Right cardiac atrium (tissue), 5 donors: ENCODE measurements at regions not wholly inside any gene's neighbourhood (a gene's known extent, or its start where the extent isn't known, plus 50 kb on each side); places are given as distances from the start of the nearest gene placed in this dataset.
A peak's percentile ranks its signal among the peaks of the same experiment; 100 is the strongest.

ENCODE experiments used
- ATAC-seq, 2 donors: fragments of 200-7000 bp; cut with Tn5 transposase; one replicate each; pipeline versions ENCODE4 v1.8.0 to v1.9.1; 2020; ENCODE audit warnings: moderate library complexity in 2 of 2, mild to moderate bottlenecking in 1 of 2
- DNase-seq, 3 donors: peaks; one replicate each; pipeline ENCODE4 v3.0.0-alpha.2; 2020
- H3K27ac ChIP-seq: one replicate; pipeline ENCODE4 v1.5.1; 2013; ENCODE audit warnings: mild to moderate bottlenecking, low read length, control low read depth, moderate library complexity
- H3K27me3 ChIP-seq: one replicate; pipeline ENCODE4 v1.6.1; 2013; ENCODE audit not compliant: control insufficient read depth, insufficient read depth
- H3K4me1 ChIP-seq: one replicate; pipeline ENCODE4 v1.6.1; 2013; ENCODE audit warnings: low read length; ENCODE audit not compliant: control insufficient read depth, insufficient read depth
- H3K4me3 ChIP-seq: one replicate; pipeline ENCODE4 v1.5.1; 2013; ENCODE audit warnings: low read length, control low read depth
- H3K9me3 ChIP-seq: one replicate; pipeline ENCODE4 v1.6.1; 2013; ENCODE audit warnings: low read length; ENCODE audit not compliant: control insufficient read depth
- WGBS: extraction: QIAGEN DNeasy Blood & Tissue Kit; methylation state at CpG from one replicate; pipeline ENCODE4 v1.1.7; 2013; 5-methylcytosine and 5-hydroxymethylcytosine counted together
- intact Hi-C, 4 donors: fragments of 100-400 bp; cut with DNase I; formaldehyde crosslinking; loops; one replicate each; pipeline versions ENCODE4 v1.11.0 to v1.14.0; 2022 to 2023
- donor health status: healthy with polysubstance abuse.
- donor health status: DM: no; HTN: yes; CAD: no.
- donor health status: DM: no; HTN: no; CAD: no.
- donor health status: DM: no; HTN: yes; CAD: no; lungs with severe emphysema.
- donor health status: DM: yes; HTN: yes; CAD: no.

GRCh38 chr10:29176845-29177832, 111.7 kb upstream of the LYZL1 start:
- H3K4me3 ChIP-seq, result no peak overlapping the region
- DNase-seq, result no peak

GRCh38 chr10:29181936-29182335, 106.9 kb upstream of the LYZL1 start:
- H3K27me3 ChIP-seq, result no peaks in the 10 kb centered on the region
- intact Hi-C loops, result no loop called here
- 69% methylated on average over 6 of the region's 6 CpGs for WGBS

More at GRCh38 chr10:29176845-29177832, 111.7 kb upstream of the LYZL1 start:
- ATAC-seq, result peak in 1 of 2 donors; percentile 62
- intact Hi-C loops, result no loop called here
- H3K27ac ChIP-seq, result no peak overlapping the region
- no peaks in the 10 kb centered on the region for H3K27me3 ChIP-seq
- no peaks in the 10 kb centered on the region for H3K9me3 ChIP-seq
- no peaks in the 10 kb centered on the region for H3K4me1 ChIP-seq
- 49% methylated on average over 7 of the region's 7 CpGs for WGBS

GRCh38 chr10:29183301-29183945, 105.4 kb upstream of the LYZL1 start:
- Histone ChIP-seq H3K4me1 (no peaks in the 10 kb centered on the region), H3K4me3 (no peak overlapping the region), H3K9me3 (no peaks in the 10 kb centered on the region), H3K27ac (no peak overlapping the region), H3K27me3 (no peaks in the 10 kb centered on the region)
- ATAC-seq, result no peak
- DNase-seq, result no peak
- intact Hi-C loops, result no loop called here
- WGBS, result 83% methylated on average over 6 of the region's 6 CpGs

More at GRCh38 chr10:29181936-29182335, 106.9 kb upstream of the LYZL1 start:
- no peak for DNase-seq
- Histone ChIP-seq H3K4me3 (no peak overlapping the region), H3K9me3 (no peaks in the 10 kb centered on the region), H3K4me1 (no peaks in the 10 kb centered on the region), H3K27ac (no peak overlapping the region)
- no peak for ATAC-seq

GRCh38 chr10:29184205-29185000, 104.5 kb upstream of the LYZL1 start:
- H3K4me3 ChIP-seq, result no peak overlapping the region
- H3K27ac ChIP-seq, result no peak overlapping the region
- no peaks in the 10 kb centered on the region for H3K27me3 ChIP-seq
- ATAC-seq (no peak), DNase-seq (no peak)
- WGBS, result 62% methylated on average over 4 of the region's 4 CpGs
- intact Hi-C loops, result no loop called here
- H3K9me3 ChIP-seq, result no peaks in the 10 kb centered on the region
- H3K4me1 ChIP-seq, result no peaks in the 10 kb centered on the region

- intact Hi-C loops, result no loop called here
Measured at GRCh38 chr10:29185050-29185449, 103.8 kb upstream of the LYZL1 start.

GRCh38 chr10:29186221-29186620, 102.6 kb upstream of the LYZL1 start:
- Histone ChIP-seq H3K4me1 (no peaks in the 10 kb centered on the region), H3K27me3 (no peaks in the 10 kb centered on the region), H3K27ac (no peak overlapping the region), H3K4me3 (no peak overlapping the region), H3K9me3 (no peaks in the 10 kb centered on the region)
- 80% methylated on average over 3 of the region's 3 CpGs for WGBS
- no peak for ATAC-seq
- DNase-seq, result no peak
- intact Hi-C loops, result no loop called here

More at GRCh38 chr10:29185050-29185449, 103.8 kb upstream of the LYZL1 start:
- no peaks in the 10 kb centered on the region for H3K4me1 ChIP-seq
- no peaks in the 10 kb centered on the region for H3K27me3 ChIP-seq
- H3K27ac ChIP-seq, result no peak overlapping the region
- H3K4me3 ChIP-seq, result no peak overlapping the region
- DNase-seq (no peak), ATAC-seq (no peak)
- no peaks in the 10 kb centered on the region for H3K9me3 ChIP-seq
- WGBS, result 88% methylated on average over 5 of the region's 5 CpGs

- H3K27ac ChIP-seq, result no peak overlapping the region
- no peaks in the 10 kb centered on the region for H3K4me1 ChIP-seq
- H3K4me3 ChIP-seq, result no peak overlapping the region
- peak; percentile 18 to 50 for ATAC-seq
- H3K27me3 ChIP-seq, result no peaks in the 10 kb centered on the region
- no peaks in the 10 kb centered on the region for H3K9me3 ChIP-seq
- DNase-seq, result peak in 1 of 3 donors; percentile 15
- intact Hi-C loops, result no loop called here
- WGBS, result 33% methylated on average over 2 of the region's 2 CpGs
Measured at GRCh38 chr10:29189256-29189655, 99.6 kb upstream of the LYZL1 start.

GRCh38 chr10:29191674-29192073, 97.2 kb upstream of the LYZL1 start:
- Histone ChIP-seq H3K4me3 (no peak overlapping the region), H3K4me1 (no peaks in the 10 kb centered on the region), H3K9me3 (no peaks in the 10 kb centered on the region), H3K27ac (no peak overlapping the region), H3K27me3 (no peaks in the 10 kb centered on the region)
- WGBS, result 81% methylated on average over 8 of the region's 8 CpGs
- no peak for DNase-seq
- intact Hi-C loops, result no loop called here
- ATAC-seq, result no peak

- Histone ChIP-seq H3K27me3 (no peaks in the 10 kb centered on the region), H3K9me3 (no peaks in the 10 kb centered on the region), H3K4me1 (no peaks in the 10 kb centered on the region), H3K27ac (no peak overlapping the region), H3K4me3 (no peak overlapping the region)
- WGBS, result 49% methylated on average over 7 of the region's 7 CpGs
- DNase-seq, result no peak
- no peak for ATAC-seq
- intact Hi-C loops, result no loop called here
Measured at GRCh38 chr10:29199339-29199738, 89.5 kb upstream of the LYZL1 start.

GRCh38 chr10:29199941-29200679, 88.8 kb upstream of the LYZL1 start:
- DNase-seq (no peak), ATAC-seq (no peak)
- Histone ChIP-seq H3K9me3 (no peaks in the 10 kb centered on the region), H3K27ac (no peak overlapping the region), H3K4me1 (no peaks in the 10 kb centered on the region), H3K4me3 (no peak overlapping the region), H3K27me3 (no peaks in the 10 kb centered on the region)
- 78% methylated on average over 4 of the region's 4 CpGs for WGBS
- intact Hi-C loops, result no loop called here
